HEK293 (cell line): ENCODE measurements at regions not wholly inside any gene's neighbourhood (a gene's known extent, or its start where the extent isn't known, plus 50 kb on each side); places are given as distances from the start of the nearest gene placed in this dataset.

Source experiments
- CTCF ChIA-PET: fragments of 350-600 bp; formaldehyde crosslinking; extraction: SDS; loops from one replicate; lab custom pipeline; 2021; ENCODE audit warnings: antibody characterized with exemption; lab: Yijun Ruan, JAX
- POLR2A ChIA-PET: fragments of 300-600 bp; formaldehyde crosslinking; extraction: SDS; loops from one replicate; lab custom pipeline; 2020; ENCODE audit warnings: antibody characterized with exemption, inconsistent platforms; lab: Yijun Ruan, JAX
- H3K27ac ChIP-seq: fragments of 200-500 bp; sonication (Bioruptor generic); 2 replicates; pipeline ENCODE4 v1.5.1; 2014; ENCODE audit warnings: low read depth, low read length, control low read depth, inconsistent platforms; ENCODE audit errors: extremely low read depth
- H3K36me3 ChIP-seq, 2 experiments: fragments of 200-500 bp in 1 of 2; sonication (Bioruptor generic) in 1 of 2; 1 replicate in 1 of 2; 2 replicates in 1 of 2; pipeline ENCODE4 v1.5.1; 2014 to 2017; ENCODE audit warnings: inconsistent platforms in 2 of 2, low read length in 2 of 2; ENCODE audit not compliant: control insufficient read depth in 2 of 2, insufficient read depth in 1 of 2
- H3K4me1 ChIP-seq: fragments of 200-500 bp; sonication (Bioruptor generic); 2 replicates; pipeline ENCODE4 v1.5.1; 2014; ENCODE audit warnings: mild to moderate bottlenecking, low read length, inconsistent platforms; ENCODE audit not compliant: control insufficient read depth, insufficient read depth
- H3K4me3 ChIP-seq: 2 replicates; pipeline ENCODE4 v1.5.1; 2011; ENCODE audit warnings: low read depth, mild to moderate bottlenecking, control low read depth, low read length, moderate library complexity
- H3K9me3 ChIP-seq: fragments of 200-500 bp; sonication (Bioruptor generic); 2 replicates; pipeline ENCODE4 v1.5.1; 2014; ENCODE audit warnings: low read depth, low read length, inconsistent platforms; ENCODE audit not compliant: control insufficient read depth, insufficient read depth
- BCL11B ChIP-seq: fragments of 450-650 bp; formaldehyde crosslinking; IDR thresholded peaks from 2 replicates; pipeline ENCODE4 v1.5.1; 2016; ENCODE audit warnings: low read depth, missing biosample characterization, missing genetic modification characterization
- EGR2 ChIP-seq: fragments of 450-650 bp; formaldehyde crosslinking; IDR thresholded peaks from 2 replicates; pipeline ENCODE4 v1.5.1; 2016; ENCODE audit warnings: low read depth, missing biosample characterization, missing genetic modification characterization
- GLI2 ChIP-seq: fragments of 450-650 bp; formaldehyde crosslinking; IDR thresholded peaks from 2 replicates; pipeline ENCODE4; 2017; ENCODE audit warnings: missing biosample characterization, missing genetic modification characterization, low read depth, borderline replicate concordance
- HIC1 ChIP-seq: fragments of 450-650 bp; formaldehyde crosslinking; IDR thresholded peaks from 2 replicates; pipeline ENCODE4 v1.5.1; 2016; ENCODE audit warnings: missing biosample characterization, missing genetic modification characterization
- KLF9 ChIP-seq: fragments of 450-650 bp; formaldehyde crosslinking; IDR thresholded peaks from 2 replicates; pipeline ENCODE4 v1.5.1; 2016; ENCODE audit warnings: missing biosample characterization, missing genetic modification characterization, low read depth
- MEIS1 ChIP-seq: sonication (generic); formaldehyde crosslinking; IDR thresholded peaks from 2 replicates; pipeline ENCODE4 v1.8.1; 2022; ENCODE audit warnings: missing genetic modification reagents, mild to moderate bottlenecking, borderline replicate concordance
- OSR2 ChIP-seq: fragments of 450-650 bp; formaldehyde crosslinking; IDR thresholded peaks from 2 replicates; pipeline ENCODE4 v1.5.1; 2016; ENCODE audit warnings: missing biosample characterization, missing genetic modification characterization
- OVOL3 ChIP-seq: fragments of 450-650 bp; formaldehyde crosslinking; IDR thresholded peaks from 2 replicates; pipeline ENCODE4 v1.5.1; 2016; ENCODE audit warnings: missing biosample characterization, missing genetic modification characterization
- REPIN1 ChIP-seq: fragments of 450-650 bp; formaldehyde crosslinking; IDR thresholded peaks from 2 replicates; pipeline ENCODE4 v1.5.1; 2017; ENCODE audit warnings: missing biosample characterization, missing genetic modification characterization, low read depth
- TSHZ1 ChIP-seq: fragments of 450-650 bp; formaldehyde crosslinking; IDR thresholded peaks from 2 replicates; pipeline ENCODE4 v1.5.1; 2016; ENCODE audit warnings: missing biosample characterization, missing genetic modification characterization, borderline replicate concordance
- YY2 ChIP-seq: fragments of 450-650 bp; formaldehyde crosslinking; IDR thresholded peaks from 2 replicates; pipeline ENCODE4 v1.5.1; 2016; ENCODE audit warnings: missing biosample characterization, missing genetic modification characterization
- ZFP41 ChIP-seq: fragments of 450-650 bp; formaldehyde crosslinking; IDR thresholded peaks from 2 replicates; pipeline ENCODE4 v1.5.1; 2016; ENCODE audit warnings: missing biosample characterization, missing genetic modification characterization, borderline replicate concordance
- ZNF121 ChIP-seq: fragments of 450-650 bp; formaldehyde crosslinking; IDR thresholded peaks from 2 replicates; pipeline ENCODE4 v1.5.1; 2016; ENCODE audit warnings: missing biosample characterization, missing genetic modification characterization
- ZNF140 ChIP-seq: fragments of 450-650 bp; formaldehyde crosslinking; IDR thresholded peaks from 2 replicates; pipeline ENCODE4 v1.5.1; 2016; ENCODE audit warnings: missing biosample characterization, missing genetic modification characterization
- ZNF174 ChIP-seq: fragments of 450-650 bp; formaldehyde crosslinking; IDR thresholded peaks from 2 replicates; pipeline ENCODE4 v1.5.0; 2017; ENCODE audit warnings: missing biosample characterization, mild to moderate bottlenecking, missing genetic modification characterization
- ZNF184 ChIP-seq: fragments of 450-650 bp; IDR thresholded peaks from 2 replicates; pipeline ENCODE4 v1.5.1; 2018; ENCODE audit warnings: missing biosample characterization, mild to moderate bottlenecking, missing genetic modification characterization
- ZNF211 ChIP-seq: fragments of 450-650 bp; formaldehyde crosslinking; IDR thresholded peaks from 2 replicates; pipeline ENCODE4 v1.5.1; 2016; ENCODE audit warnings: low read depth, missing biosample characterization, missing genetic modification characterization
- ZNF23 ChIP-seq: fragments of 450-650 bp; formaldehyde crosslinking; IDR thresholded peaks from 2 replicates; pipeline ENCODE4 v1.5.1; 2016; ENCODE audit warnings: missing biosample characterization, missing genetic modification characterization, borderline replicate concordance
- ZNF26 ChIP-seq: fragments of 450-650 bp; formaldehyde crosslinking; IDR thresholded peaks from 2 replicates; pipeline ENCODE4 v1.5.1; 2016; ENCODE audit warnings: missing biosample characterization, missing genetic modification characterization
- ZNF514 ChIP-seq: fragments of 450-650 bp; formaldehyde crosslinking; IDR thresholded peaks from 2 replicates; pipeline ENCODE4 v1.5.1; 2016; ENCODE audit warnings: missing biosample characterization, missing genetic modification characterization
- ZNF560 ChIP-seq: fragments of 450-650 bp; formaldehyde crosslinking; IDR thresholded peaks from 2 replicates; pipeline ENCODE4 v1.5.1; 2017; ENCODE audit warnings: missing biosample characterization, missing genetic modification characterization, borderline replicate concordance
- ZNF658 ChIP-seq: fragments of 450-650 bp; formaldehyde crosslinking; IDR thresholded peaks from 2 replicates; pipeline ENCODE4; 2016; ENCODE audit warnings: missing biosample characterization, missing genetic modification characterization
- ZNF747 ChIP-seq: fragments of 450-650 bp; formaldehyde crosslinking; IDR thresholded peaks from 2 replicates; pipeline ENCODE4 v1.5.1; 2016; ENCODE audit warnings: missing biosample characterization, missing genetic modification characterization
- ZSCAN30 ChIP-seq: fragments of 450-650 bp; IDR thresholded peaks from 2 replicates; pipeline ENCODE4 v1.5.1; 2018; ENCODE audit warnings: missing biosample characterization, mild to moderate bottlenecking, missing genetic modification characterization, moderate library complexity
- TF ChIP-seq, protein P1 (sequence below): fragments of 450-650 bp; formaldehyde crosslinking; IDR thresholded peaks from 2 replicates; pipeline ENCODE4 v1.5.1; 2017; ENCODE audit warnings: missing biosample characterization, missing genetic modification characterization
- TF ChIP-seq, protein P2 (sequence below): fragments of 450-650 bp; formaldehyde crosslinking; IDR thresholded peaks from 2 replicates; pipeline ENCODE4 v1.5.1; 2016; ENCODE audit warnings: missing biosample characterization, missing genetic modification characterization

- CTCF ChIA-PET = no interaction called here
- no peak overlapping the region for H3K4me3 ChIP-seq
- no peak for TF ChIP-seq ZNF211 (tag by site-specific recombination)
- TF ChIP-seq MEIS1 (CRISPR knock-in tag) = no peak
- TF ChIP-seq ZNF184 (tag by site-specific recombination) = no peak
- no peak for TF ChIP-seq ZNF174 (tag by site-specific recombination)
- no peak for TF ChIP-seq ZNF26
- TF ChIP-seq ZNF140 (tag by site-specific recombination) = no peak
- TF ChIP-seq, protein P1, sequence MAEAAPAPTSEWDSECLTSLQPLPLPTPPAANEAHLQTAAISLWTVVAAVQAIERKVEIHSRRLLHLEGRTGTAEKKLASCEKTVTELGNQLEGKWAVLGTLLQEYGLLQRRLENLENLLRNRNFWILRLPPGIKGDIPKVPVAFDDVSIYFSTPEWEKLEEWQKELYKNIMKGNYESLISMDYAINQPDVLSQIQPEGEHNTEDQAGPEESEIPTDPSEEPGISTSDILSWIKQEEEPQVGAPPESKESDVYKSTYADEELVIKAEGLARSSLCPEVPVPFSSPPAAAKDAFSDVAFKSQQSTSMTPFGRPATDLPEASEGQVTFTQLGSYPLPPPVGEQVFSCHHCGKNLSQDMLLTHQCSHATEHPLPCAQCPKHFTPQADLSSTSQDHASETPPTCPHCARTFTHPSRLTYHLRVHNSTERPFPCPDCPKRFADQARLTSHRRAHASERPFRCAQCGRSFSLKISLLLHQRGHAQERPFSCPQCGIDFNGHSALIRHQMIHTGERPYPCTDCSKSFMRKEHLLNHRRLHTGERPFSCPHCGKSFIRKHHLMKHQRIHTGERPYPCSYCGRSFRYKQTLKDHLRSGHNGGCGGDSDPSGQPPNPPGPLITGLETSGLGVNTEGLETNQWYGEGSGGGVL (tag by site-specific recombination) = no peak
- TF ChIP-seq HIC1 (tag by site-specific recombination) = no peak
- no peak for TF ChIP-seq ZNF121 (tag by site-specific recombination)
- POLR2A ChIA-PET = no interaction called here
- H3K27ac ChIP-seq = no peak overlapping the region
- no peaks in the 10 kb centered on the region for H3K4me1 ChIP-seq
- no peaks in the 10 kb centered on the region for H3K36me3 ChIP-seq
- H3K9me3 ChIP-seq = no peaks in the 10 kb centered on the region
Measured at GRCh38 chr11:19404787-19405186, 164.0 kb upstream of the E2F8 start.

DNA sequence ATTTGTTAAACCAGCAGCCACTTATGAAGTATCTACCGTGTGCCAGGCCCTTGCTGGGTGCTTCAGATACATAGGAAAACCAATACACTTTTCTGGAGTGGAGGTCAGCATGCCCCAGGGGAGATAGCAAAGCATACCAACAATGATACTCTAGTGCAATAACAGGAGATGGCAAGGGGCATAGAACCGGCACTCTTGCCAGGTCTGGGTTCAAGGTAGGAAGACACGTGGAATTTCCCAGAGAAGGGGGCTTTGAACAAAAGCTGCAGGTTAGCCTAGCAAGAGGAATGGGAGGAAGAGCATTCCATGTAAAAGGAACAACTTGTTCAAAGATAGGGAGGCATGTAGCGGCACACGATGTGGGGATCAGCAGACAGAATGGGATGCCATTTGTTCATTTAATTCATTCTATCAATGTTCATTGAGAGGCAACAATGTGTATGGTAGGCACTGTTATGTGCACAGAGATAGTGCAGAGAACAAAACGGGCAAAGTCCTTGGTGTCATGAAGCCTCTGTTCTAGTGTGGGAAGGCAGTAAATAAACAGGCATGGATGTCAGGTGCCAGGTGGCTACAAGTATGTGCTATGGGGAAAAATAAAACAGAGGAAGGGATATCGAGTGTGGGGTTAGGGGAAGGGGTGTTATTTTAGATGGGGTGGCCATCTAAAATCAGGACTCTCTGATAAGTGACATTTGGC lies 162.6 kb upstream of the E2F8 start:
- Histone ChIP-seq H3K36me3 (no peaks in the 10 kb centered on the region), H3K4me3 (no peak overlapping the region), H3K4me1 (peaks cover 4% of the 10 kb centered on the region; the same call in 1 of the 2 replicates), H3K9me3 (no peaks in the 10 kb centered on the region), H3K27ac (no peak overlapping the region)
- ChIA-PET POLR2A (no interaction called here), CTCF (no interaction called here)
- TF ChIP-seq BCL11B (tag by site-specific recombination) (no peak), ZNF23 (tag by site-specific recombination) (no peak), ZNF514 (tag by site-specific recombination) (no peak), TSHZ1 (no peak), EGR2 (tag by site-specific recombination) (no peak), KLF9 (no peak), ZFP41 (no peak), OVOL3 (tag by site-specific recombination) (no peak), GLI2 (tag by site-specific recombination) (no peak), ZNF121 (tag by site-specific recombination) (no peak), YY2 (tag by site-specific recombination) (no peak), ZNF560 (tag by site-specific recombination) (no peak), ZNF747 (no peak), ZSCAN30 (tag by site-specific recombination) (no peak), ZNF658 (tag by site-specific recombination) (no peak), OSR2 (no peak), REPIN1 (tag by site-specific recombination) (no peak)
- TF ChIP-seq, protein P2, sequence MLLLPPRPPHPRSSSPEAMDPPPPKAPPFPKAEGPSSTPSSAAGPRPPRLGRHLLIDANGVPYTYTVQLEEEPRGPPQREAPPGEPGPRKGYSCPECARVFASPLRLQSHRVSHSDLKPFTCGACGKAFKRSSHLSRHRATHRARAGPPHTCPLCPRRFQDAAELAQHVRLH = no peak
